ENCODE measurements at regions not wholly inside any gene's neighbourhood (a gene's known extent, or its start where the extent isn't known, plus 50 kb on each side); places are given as distances from the start of the nearest gene placed in this dataset.
A peak's percentile ranks its signal among the peaks of the same experiment; 100 is the strongest.
"Not testable (repeated sequence)": the region's sequence is repeated elsewhere in the genome, so short reads cannot be mapped to it uniquely, and the experiment has no call there.

GRCh38 chr5:125659316-125660023 is 763.7 kb upstream of the GRAMD2B start:
- peak; percentile 75 for DNase-seq (ENCODE audit: low read depth, low spot score)

GRCh38 chr5:125660231-125660895 is 762.8 kb upstream of the GRAMD2B start:
- DNase-seq (ENCODE audit: low read depth, low spot score) = peak; percentile 40

GRCh38 chr5:125661584-125661983 is 761.6 kb upstream of the GRAMD2B start:
- no peak for DNase-seq (ENCODE audit: low read depth, low spot score)

- no peak for DNase-seq (ENCODE audit: low read depth, low spot score)
Measured at GRCh38 chr5:125668884-125669283, 754.3 kb upstream of the GRAMD2B start.

- DNase-seq (ENCODE audit: low read depth, low spot score) = no peak
Measured at GRCh38 chr5:125673359-125673950, 749.8 kb upstream of the GRAMD2B start.

- no peak for DNase-seq (ENCODE audit: low read depth, low spot score)
Measured at GRCh38 chr5:125679522-125679921, 743.7 kb upstream of the GRAMD2B start.

GRCh38 chr5:125683669-125684068 is 739.5 kb upstream of the GRAMD2B start:
- peak; percentile 33 for DNase-seq (ENCODE audit: low read depth, low spot score)

GRCh38 chr5:125685771-125686170 is 737.4 kb upstream of the GRAMD2B start:
- DNase-seq (ENCODE audit: low read depth, low spot score) = no peak

- DNase-seq (ENCODE audit: low read depth, low spot score) = not testable (repeated sequence)
Measured at GRCh38 chr5:125691738-125692530, 731.3 kb upstream of the GRAMD2B start.

- peak; percentile 29 for DNase-seq (ENCODE audit: low read depth, low spot score)
Measured at GRCh38 chr5:125695996-125696655, 727.1 kb upstream of the GRAMD2B start.

GRCh38 chr5:125696762-125697161 is 726.4 kb upstream of the GRAMD2B start:
- peak; percentile 78 for DNase-seq (ENCODE audit: low read depth, low spot score)

GRCh38 chr5:125698420-125698819 is 724.8 kb upstream of the GRAMD2B start:
- no peak for DNase-seq (ENCODE audit: low read depth, low spot score)

- DNase-seq (ENCODE audit: low read depth, low spot score) = no peak
Measured at GRCh38 chr5:125699860-125700259, 723.3 kb upstream of the GRAMD2B start.

- DNase-seq (ENCODE audit: low read depth, low spot score) = peak; percentile 28
Measured at GRCh38 chr5:125700380-125700861, 722.8 kb upstream of the GRAMD2B start.

- no peak for DNase-seq (ENCODE audit: low read depth, low spot score)
Measured at GRCh38 chr5:125703616-125704015, 719.6 kb upstream of the GRAMD2B start.

- no peak for DNase-seq (ENCODE audit: low read depth, low spot score)
Measured at GRCh38 chr5:125704888-125705287, 718.3 kb upstream of the GRAMD2B start.

GRCh38 chr5:125708583-125708982 is 714.6 kb upstream of the GRAMD2B start:
- DNase-seq (ENCODE audit: low read depth, low spot score) = no peak

GRCh38 chr5:125710745-125711144 is 712.5 kb upstream of the GRAMD2B start:
- no peak for DNase-seq (ENCODE audit: low read depth, low spot score)

- no peak for DNase-seq (ENCODE audit: low read depth, low spot score)
Measured at GRCh38 chr5:125712397-125712796, 710.8 kb upstream of the GRAMD2B start.

GRCh38 chr5:125713109-125713805 is 710.0 kb upstream of the GRAMD2B start:
- no peak for DNase-seq (ENCODE audit: low read depth, low spot score)

- DNase-seq (ENCODE audit: low read depth, low spot score) = no peak
Measured at GRCh38 chr5:125715216-125715615, 708.0 kb upstream of the GRAMD2B start.
